ENCODE measurements at regions not wholly inside any gene's neighbourhood (a gene's known extent, or its start where the extent isn't known, plus 50 kb on each side); places are given as distances from the start of the nearest gene placed in this dataset.

DNA sequence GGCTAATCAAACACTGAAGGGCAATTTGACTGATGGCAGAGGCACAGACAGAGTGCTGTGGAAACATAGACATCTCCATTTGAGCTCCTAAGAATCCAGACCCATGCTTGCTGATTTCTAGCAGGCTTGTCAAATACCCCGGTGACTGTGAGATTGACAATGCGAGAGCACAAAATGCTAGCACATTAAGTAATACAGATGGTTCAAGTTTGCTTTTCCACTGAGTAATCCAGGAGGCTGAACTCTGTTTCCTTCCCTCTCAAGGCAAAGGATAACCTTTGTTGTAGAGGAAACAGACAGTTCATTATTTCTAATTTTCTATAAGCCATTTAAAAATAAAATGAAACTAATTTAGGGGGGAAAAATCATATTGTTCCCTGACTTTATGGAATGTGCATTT is 256.5 kb upstream of the CRY1 start:
- TF ChIP-seq POLR2AphosphoS5 (IDR thresholded peaks at IDR 0.05; ENCODE audit: low read depth) (no peak), ZNF331 (CRISPR knock-in tag; IDR thresholded peaks at IDR 0.05; ENCODE audit: low read depth) (no peak), CREB1 (CRISPR knock-in tag; IDR thresholded peaks at IDR 0.05; ENCODE audit: low read depth) (no peak)
- TF ChIP-seq, protein P1, sequence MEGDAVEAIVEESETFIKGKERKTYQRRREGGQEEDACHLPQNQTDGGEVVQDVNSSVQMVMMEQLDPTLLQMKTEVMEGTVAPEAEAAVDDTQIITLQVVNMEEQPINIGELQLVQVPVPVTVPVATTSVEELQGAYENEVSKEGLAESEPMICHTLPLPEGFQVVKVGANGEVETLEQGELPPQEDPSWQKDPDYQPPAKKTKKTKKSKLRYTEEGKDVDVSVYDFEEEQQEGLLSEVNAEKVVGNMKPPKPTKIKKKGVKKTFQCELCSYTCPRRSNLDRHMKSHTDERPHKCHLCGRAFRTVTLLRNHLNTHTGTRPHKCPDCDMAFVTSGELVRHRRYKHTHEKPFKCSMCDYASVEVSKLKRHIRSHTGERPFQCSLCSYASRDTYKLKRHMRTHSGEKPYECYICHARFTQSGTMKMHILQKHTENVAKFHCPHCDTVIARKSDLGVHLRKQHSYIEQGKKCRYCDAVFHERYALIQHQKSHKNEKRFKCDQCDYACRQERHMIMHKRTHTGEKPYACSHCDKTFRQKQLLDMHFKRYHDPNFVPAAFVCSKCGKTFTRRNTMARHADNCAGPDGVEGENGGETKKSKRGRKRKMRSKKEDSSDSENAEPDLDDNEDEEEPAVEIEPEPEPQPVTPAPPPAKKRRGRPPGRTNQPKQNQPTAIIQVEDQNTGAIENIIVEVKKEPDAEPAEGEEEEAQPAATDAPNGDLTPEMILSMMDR (conservative IDR thresholded peaks at IDR 0.05; ENCODE audit: low read depth in 2 of 2) = no peak
- TF ChIP-seq, protein P2, sequence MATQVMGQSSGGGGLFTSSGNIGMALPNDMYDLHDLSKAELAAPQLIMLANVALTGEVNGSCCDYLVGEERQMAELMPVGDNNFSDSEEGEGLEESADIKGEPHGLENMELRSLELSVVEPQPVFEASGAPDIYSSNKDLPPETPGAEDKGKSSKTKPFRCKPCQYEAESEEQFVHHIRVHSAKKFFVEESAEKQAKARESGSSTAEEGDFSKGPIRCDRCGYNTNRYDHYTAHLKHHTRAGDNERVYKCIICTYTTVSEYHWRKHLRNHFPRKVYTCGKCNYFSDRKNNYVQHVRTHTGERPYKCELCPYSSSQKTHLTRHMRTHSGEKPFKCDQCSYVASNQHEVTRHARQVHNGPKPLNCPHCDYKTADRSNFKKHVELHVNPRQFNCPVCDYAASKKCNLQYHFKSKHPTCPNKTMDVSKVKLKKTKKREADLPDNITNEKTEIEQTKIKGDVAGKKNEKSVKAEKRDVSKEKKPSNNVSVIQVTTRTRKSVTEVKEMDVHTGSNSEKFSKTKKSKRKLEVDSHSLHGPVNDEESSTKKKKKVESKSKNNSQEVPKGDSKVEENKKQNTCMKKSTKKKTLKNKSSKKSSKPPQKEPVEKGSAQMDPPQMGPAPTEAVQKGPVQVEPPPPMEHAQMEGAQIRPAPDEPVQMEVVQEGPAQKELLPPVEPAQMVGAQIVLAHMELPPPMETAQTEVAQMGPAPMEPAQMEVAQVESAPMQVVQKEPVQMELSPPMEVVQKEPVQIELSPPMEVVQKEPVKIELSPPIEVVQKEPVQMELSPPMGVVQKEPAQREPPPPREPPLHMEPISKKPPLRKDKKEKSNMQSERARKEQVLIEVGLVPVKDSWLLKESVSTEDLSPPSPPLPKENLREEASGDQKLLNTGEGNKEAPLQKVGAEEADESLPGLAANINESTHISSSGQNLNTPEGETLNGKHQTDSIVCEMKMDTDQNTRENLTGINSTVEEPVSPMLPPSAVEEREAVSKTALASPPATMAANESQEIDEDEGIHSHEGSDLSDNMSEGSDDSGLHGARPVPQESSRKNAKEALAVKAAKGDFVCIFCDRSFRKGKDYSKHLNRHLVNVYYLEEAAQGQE (IDR thresholded peaks at IDR 0.05; ENCODE audit: unreplicated experiment) = no peak

All from GM23338 (cell line).